GM19438 (cell line): ENCODE measurements at regions not wholly inside any gene's neighbourhood (a gene's known extent, or its start where the extent isn't known, plus 50 kb on each side); places are given as distances from the start of the nearest gene placed in this dataset.

Experiments
- ATAC-seq: cut with Tn5 transposase; IDR thresholded peaks from one replicate; pipeline ENCODE4 v1.9.1; 2021; ENCODE audit warnings: low read depth; ENCODE audit not compliant: unreplicated experiment

GRCh38 chrX:43557792-43558191 lies 98.3 kb upstream of the MAOA start:
- no peak for ATAC-seq

DNA sequence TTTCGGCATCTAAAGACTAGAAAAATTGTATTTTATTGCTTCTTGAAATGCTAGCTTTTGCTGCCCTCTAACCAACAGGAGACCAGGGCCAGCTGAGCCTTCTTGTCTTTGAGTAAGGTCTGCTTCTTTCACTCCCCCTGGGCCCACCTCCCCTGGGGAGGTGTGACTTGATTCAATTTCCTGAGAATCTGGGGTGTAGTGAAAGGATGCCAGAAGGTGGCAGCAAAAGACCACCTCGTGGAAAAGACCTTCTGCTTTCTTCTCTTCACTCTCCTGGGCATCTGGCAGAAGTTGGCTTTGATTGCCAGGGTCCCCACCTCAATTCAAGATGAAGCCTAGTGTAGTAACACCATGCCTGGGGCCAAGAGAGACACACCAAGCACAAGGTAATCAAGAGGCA lies 96.5 kb upstream of the MAOA start:
- no peak for ATAC-seq

DNA sequence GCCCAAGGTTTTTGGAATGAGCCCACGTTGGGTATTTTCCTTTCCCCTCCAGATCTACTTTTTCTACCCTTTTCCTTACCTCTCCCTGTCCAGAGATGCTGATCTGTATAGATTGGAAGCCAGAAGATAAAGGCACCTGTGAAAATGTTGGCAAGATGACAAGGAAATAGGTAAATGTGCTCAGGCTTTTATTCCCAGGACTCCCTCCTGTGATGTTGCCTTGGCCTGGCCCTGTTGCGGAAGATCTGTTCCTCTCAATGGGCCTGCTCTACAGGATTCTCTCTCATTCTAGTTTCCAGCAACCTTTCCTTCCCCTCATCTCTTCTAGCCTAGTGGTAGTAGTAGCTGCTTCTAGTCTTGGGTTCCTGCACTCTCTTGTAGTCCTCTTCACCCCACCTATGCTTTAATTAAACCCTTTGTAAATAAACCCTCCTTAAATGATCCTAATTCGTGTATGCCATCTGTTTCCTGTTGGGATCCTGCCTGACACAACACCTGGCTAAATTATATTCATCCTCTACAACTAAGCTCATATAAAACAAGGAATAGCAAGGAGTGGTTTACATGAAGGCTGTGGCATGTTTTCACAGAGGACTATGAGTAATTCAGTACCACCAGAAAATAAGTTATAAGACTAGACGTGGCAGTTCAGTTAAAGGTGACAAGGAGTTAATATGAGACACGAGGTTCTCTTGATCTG lies 95.7 kb upstream of the MAOA start:
- ATAC-seq: no peak

- ATAC-seq: no peak
These were observed 93.7 kb upstream of the MAOA start for GRCh38 chrX:43562372-43562771.

GRCh38 chrX:43564953-43565352 lies 91.1 kb upstream of the MAOA start:
- no peak for ATAC-seq

DNA sequence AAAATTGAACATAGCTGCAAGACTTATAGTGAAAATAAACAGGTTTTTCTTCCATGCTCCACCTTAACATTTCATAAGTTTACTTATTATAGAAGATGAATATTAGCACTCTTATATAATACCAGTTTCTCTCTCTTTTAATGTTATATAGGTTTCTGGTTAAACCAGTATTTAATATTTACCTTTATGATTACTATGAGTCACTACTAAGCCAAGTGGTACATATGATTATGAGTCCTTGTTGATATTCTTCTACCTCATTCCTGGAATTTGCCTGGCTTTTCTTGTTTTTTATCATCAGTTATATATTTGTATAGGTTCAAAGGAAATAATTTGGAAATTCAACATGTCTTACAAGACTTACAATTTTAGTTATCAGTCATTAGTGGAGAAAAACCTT lies 89.9 kb upstream of the MAOA start:
- ATAC-seq: no peak

DNA sequence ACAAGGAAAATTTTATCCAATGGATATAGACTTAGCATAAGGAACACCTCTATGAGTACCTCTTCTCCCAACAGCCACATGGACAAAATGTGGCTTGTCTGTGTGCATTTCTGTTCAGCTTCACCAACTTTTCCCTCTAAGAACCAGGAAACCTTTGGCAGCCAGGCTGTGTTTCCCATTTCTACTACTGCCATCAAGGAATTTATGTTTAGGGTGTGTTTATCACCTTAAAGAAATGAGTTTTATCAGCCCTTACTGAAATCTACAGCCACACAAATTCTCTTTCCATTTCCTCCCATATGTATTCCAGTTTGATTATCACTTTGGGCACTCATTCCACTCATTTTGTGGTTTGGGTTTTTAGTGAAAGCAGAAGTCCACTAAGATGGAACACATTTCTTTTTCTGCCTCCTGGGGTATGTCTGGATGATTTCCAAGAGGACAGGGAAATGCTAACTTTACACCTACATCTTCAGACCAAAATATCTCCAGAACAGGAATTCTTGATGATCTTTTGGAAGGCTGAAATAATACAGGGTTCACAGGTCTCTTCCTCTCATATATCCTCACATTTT lies 82.6 kb upstream of the MAOA start:
- ATAC-seq: no peak

- ATAC-seq: no peak
These were observed 75.5 kb upstream of the MAOA start for GRCh38 chrX:43580621-43581020.

- no peak for ATAC-seq
These were observed 74.9 kb upstream of the MAOA start for GRCh38 chrX:43581167-43581566.

DNA sequence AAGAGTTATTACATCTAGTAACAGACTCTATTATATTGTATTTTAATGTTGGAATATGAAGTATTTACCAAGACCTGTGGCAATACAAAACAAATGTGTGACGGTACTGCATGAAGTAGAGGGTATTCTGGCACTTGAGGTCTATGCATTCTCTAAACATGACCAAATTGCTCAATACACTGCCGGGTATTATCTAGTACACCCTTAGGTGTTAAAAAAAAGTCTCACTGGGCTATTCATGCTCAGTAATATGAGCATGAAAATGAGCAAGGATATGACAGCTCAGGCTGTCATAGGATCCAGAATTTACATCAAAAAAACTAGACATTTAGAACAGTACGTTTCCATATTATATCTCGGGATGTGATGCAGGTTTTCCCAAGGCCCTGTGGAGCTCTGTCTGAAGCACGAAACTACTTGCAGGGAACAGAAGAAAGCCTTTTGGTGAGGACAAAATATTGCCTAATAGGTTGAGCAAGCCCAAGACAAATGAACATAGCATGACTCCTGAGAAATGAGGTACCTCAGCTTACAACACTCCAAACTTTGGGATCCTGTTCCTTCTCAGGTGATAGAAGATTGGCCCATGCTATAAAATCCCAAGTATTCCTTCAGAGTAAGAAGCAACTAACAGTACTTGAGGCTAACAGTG lies 74.1 kb upstream of the MAOA start:
- ATAC-seq: no peak

DNA sequence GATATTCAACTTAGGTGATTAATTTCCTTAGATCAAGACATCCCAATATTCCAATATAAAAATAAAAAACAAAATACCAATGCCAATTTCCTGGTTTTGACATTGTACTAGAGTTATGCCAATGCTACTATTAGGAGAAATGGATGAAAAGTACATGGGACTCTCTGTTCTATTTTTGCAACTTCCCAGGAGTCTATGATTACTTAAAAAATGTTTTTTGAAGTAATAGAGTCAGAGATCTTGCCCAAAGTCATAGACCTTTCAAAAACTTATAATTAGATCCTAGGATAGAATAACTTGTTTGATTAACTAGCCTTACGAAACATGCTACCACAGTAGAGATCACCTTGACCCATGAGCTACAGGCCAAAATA lies 73.6 kb upstream of the MAOA start:
- no peak for ATAC-seq

DNA sequence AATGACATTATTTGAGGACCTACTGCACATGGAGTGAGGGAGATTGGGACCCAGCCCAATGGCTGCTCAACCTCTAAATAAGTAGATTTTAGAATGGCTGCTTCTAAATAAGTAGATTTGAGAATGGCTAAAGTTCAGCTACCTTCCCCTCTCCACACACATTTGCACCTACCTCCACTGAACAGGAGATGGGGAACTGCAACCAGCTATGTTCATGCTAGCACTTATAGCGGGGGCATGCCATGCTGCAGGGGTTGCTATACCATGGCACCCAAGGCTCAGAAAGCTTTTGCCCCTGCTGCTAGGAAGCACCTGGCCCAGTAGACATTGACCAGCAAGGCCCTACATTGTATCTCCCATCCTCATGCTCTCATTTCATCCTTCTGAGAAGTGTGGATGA lies 70.2 kb upstream of the MAOA start:
- ATAC-seq: no peak

GRCh38 chrX:43586830-43587229 lies 69.3 kb upstream of the MAOA start:
- no peak for ATAC-seq

GRCh38 chrX:43589735-43590134 lies 66.4 kb upstream of the MAOA start:
- ATAC-seq: no peak

DNA sequence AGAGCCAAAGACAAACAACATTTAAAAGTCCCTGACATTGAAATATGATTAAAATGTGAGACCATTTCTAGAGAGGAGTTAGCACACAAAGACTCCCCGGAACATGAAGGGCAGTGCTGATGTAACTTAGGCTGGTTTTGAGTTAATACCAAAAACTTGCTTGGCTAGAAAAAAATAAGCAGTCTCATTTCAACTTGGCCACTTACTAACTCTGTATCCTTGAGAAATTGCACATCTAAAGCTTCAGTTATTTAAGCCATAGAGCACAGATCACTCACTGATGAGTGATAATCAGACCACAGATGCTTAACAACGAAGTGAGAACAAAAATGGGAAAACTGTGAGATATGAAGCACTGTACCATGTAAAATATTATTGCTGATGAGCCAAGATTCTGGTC lies 65.9 kb upstream of the MAOA start:
- ATAC-seq: no peak

- no peak for ATAC-seq
These were observed 63.5 kb upstream of the MAOA start for GRCh38 chrX:43592597-43592996.

- no peak for ATAC-seq
These were observed 60.2 kb upstream of the MAOA start for GRCh38 chrX:43595931-43596330.

DNA sequence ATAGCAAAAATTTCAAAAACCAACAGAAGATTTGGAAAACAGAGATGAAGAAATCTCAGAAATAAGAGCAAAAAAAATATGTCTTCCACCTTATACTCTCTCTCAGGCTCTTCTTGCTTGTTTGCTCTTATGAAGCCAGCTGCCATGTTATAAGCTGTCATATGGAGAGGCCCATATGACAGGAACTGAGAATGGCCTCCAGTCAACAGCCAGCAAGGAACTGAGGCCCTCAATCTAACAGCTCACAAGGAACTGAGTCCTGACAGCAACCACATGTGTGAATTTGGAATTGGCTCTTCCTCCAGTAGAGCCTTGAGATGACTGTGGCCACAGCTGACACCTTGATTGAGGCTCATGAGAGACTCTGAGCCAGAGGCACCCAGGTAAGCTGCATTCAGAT lies 51.3 kb upstream of the MAOA start:
- ATAC-seq: no peak

DNA sequence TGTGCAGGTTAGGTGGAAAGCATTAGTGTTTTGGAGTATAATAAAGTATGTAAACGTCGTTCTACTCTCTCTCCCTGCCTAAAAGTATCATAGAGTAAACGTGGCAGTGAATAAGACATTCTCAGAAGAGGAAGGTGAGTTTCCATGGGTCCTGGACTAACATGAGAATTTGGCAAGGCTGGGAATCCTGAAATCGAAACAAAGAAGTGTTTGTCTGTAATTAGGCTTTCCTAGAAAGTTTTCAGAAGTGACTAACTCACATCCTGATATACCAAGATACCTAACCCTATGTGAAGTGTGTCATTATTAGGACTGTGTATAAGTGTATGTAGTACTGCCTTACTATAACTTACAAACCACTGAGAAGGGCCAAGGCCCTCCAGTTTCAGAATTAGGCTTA lies 50.7 kb upstream of the MAOA start:
- ATAC-seq: no peak
